ENCODE measurements at regions not wholly inside any gene's neighbourhood (a gene's known extent, or its start where the extent isn't known, plus 50 kb on each side); places are given as distances from the start of the nearest gene placed in this dataset.

- H3K9me3 Mint-ChIP-seq: no peaks in the 10 kb centered on the region
- no peak overlapping the region for H3K27ac Mint-ChIP-seq
- H3K4me1 Mint-ChIP-seq (ENCODE audit: low read depth): no peaks in the 10 kb centered on the region
- no peak overlapping the region for H3K4me3 Mint-ChIP-seq
- intact Hi-C loops (cut with micrococcal nuclease): no loop called here
- peaks cover under 1% of the 10 kb centered on the region for H3K27me3 Mint-ChIP-seq (ENCODE audit: insufficient read depth)
- no peak for DNase-seq (ENCODE audit: low spot score)
- H3K36me3 Mint-ChIP-seq (ENCODE audit: low read depth): no peaks in the 10 kb centered on the region
Observed at GRCh38 chr4:81884986-81885385, 413.3 kb upstream of the RASGEF1B start.

- DNase-seq (ENCODE audit: low spot score): no peak
- no peaks in the 10 kb centered on the region for H3K4me1 Mint-ChIP-seq (ENCODE audit: low read depth)
- H3K27me3 Mint-ChIP-seq (ENCODE audit: insufficient read depth): peaks cover 2% of the 10 kb centered on the region
- no peaks in the 10 kb centered on the region for H3K9me3 Mint-ChIP-seq
- intact Hi-C loops (cut with micrococcal nuclease): no loop called here
- H3K36me3 Mint-ChIP-seq (ENCODE audit: low read depth): no peaks in the 10 kb centered on the region
- H3K4me3 Mint-ChIP-seq: no peak overlapping the region
- no peak overlapping the region for H3K27ac Mint-ChIP-seq
Observed at GRCh38 chr4:81883530-81884450, 412.1 kb upstream of the RASGEF1B start.

- Mint-ChIP-seq H3K27me3 (ENCODE audit: insufficient read depth) (peaks cover 2% of the 10 kb centered on the region), H3K36me3 (ENCODE audit: low read depth) (no peaks in the 10 kb centered on the region), H3K4me1 (ENCODE audit: low read depth) (no peaks in the 10 kb centered on the region), H3K4me3 (no peak overlapping the region), H3K27ac (no peak overlapping the region), H3K9me3 (no peaks in the 10 kb centered on the region)
- intact Hi-C loops (cut with micrococcal nuclease): no loop called here
- no peak for DNase-seq (ENCODE audit: low spot score)
Observed at GRCh38 chr4:81883004-81883403, 411.3 kb upstream of the RASGEF1B start.

GRCh38 chr4:81881855-81882621 lies 410.3 kb upstream of the RASGEF1B start:
- Mint-ChIP-seq H3K4me1 (ENCODE audit: low read depth) (no peaks in the 10 kb centered on the region), H3K36me3 (ENCODE audit: low read depth) (no peaks in the 10 kb centered on the region), H3K9me3 (no peaks in the 10 kb centered on the region), H3K4me3 (no peak overlapping the region), H3K27me3 (ENCODE audit: insufficient read depth) (peaks cover 2% of the 10 kb centered on the region), H3K27ac (no peak overlapping the region)
- DNase-seq (ENCODE audit: low spot score): no peak
- intact Hi-C loops (cut with micrococcal nuclease): no loop called here

- no peak overlapping the region for H3K27ac Mint-ChIP-seq
- H3K9me3 Mint-ChIP-seq: no peaks in the 10 kb centered on the region
- H3K4me1 Mint-ChIP-seq (ENCODE audit: low read depth): no peaks in the 10 kb centered on the region
- no peaks in the 10 kb centered on the region for H3K36me3 Mint-ChIP-seq (ENCODE audit: low read depth)
- no peak overlapping the region for H3K4me3 Mint-ChIP-seq
- DNase-seq (ENCODE audit: low spot score): no peak
- H3K27me3 Mint-ChIP-seq (ENCODE audit: insufficient read depth): peaks cover 5% of the 10 kb centered on the region
- intact Hi-C loops (cut with micrococcal nuclease): no loop called here
Observed at GRCh38 chr4:81876106-81876505, 404.4 kb upstream of the RASGEF1B start.

GRCh38 chr4:81874661-81875515 lies 403.2 kb upstream of the RASGEF1B start:
- H3K9me3 Mint-ChIP-seq: peaks cover 3% of the 10 kb centered on the region

GRCh38 chr4:81870275-81870674 lies 398.6 kb upstream of the RASGEF1B start:
- H3K27ac Mint-ChIP-seq: no peak overlapping the region
- peaks cover 10% of the 10 kb centered on the region for H3K9me3 Mint-ChIP-seq
- DNase-seq (ENCODE audit: low spot score): no peak
- no peaks in the 10 kb centered on the region for H3K27me3 Mint-ChIP-seq (ENCODE audit: insufficient read depth)
- H3K4me3 Mint-ChIP-seq: no peak overlapping the region
- intact Hi-C loops (cut with micrococcal nuclease): no loop called here
- no peaks in the 10 kb centered on the region for H3K36me3 Mint-ChIP-seq (ENCODE audit: low read depth)
- no peaks in the 10 kb centered on the region for H3K4me1 Mint-ChIP-seq (ENCODE audit: low read depth)

More at GRCh38 chr4:81874661-81875515, 403.2 kb upstream of the RASGEF1B start:
- Mint-ChIP-seq H3K36me3 (ENCODE audit: low read depth) (no peaks in the 10 kb centered on the region), H3K4me3 (no peak overlapping the region), H3K27me3 (ENCODE audit: insufficient read depth) (peaks cover 4% of the 10 kb centered on the region), H3K27ac (no peak overlapping the region), H3K4me1 (ENCODE audit: low read depth) (no peaks in the 10 kb centered on the region)
- DNase-seq (ENCODE audit: low spot score): no peak
- intact Hi-C loops (cut with micrococcal nuclease): no loop called here

- DNase-seq (ENCODE audit: low spot score): no peak
- no peaks in the 10 kb centered on the region for H3K4me1 Mint-ChIP-seq (ENCODE audit: low read depth)
- no peak overlapping the region for H3K27ac Mint-ChIP-seq
- peaks cover 2% of the 10 kb centered on the region for H3K9me3 Mint-ChIP-seq
- H3K36me3 Mint-ChIP-seq (ENCODE audit: low read depth): no peaks in the 10 kb centered on the region
- no peaks in the 10 kb centered on the region for H3K27me3 Mint-ChIP-seq (ENCODE audit: insufficient read depth)
- no peak overlapping the region for H3K4me3 Mint-ChIP-seq
- intact Hi-C loops (cut with micrococcal nuclease): no loop called here
Observed at GRCh38 chr4:81860111-81860510, 388.4 kb upstream of the RASGEF1B start.

- peaks cover 19% of the 10 kb centered on the region for H3K9me3 Mint-ChIP-seq
- no peaks in the 10 kb centered on the region for H3K36me3 Mint-ChIP-seq (ENCODE audit: low read depth)
- H3K27me3 Mint-ChIP-seq (ENCODE audit: insufficient read depth): peaks cover 9% of the 10 kb centered on the region
- intact Hi-C loops (cut with micrococcal nuclease): no loop called here
- H3K4me3 Mint-ChIP-seq: no peak overlapping the region
- no peak for DNase-seq (ENCODE audit: low spot score)
- H3K4me1 Mint-ChIP-seq (ENCODE audit: low read depth): no peaks in the 10 kb centered on the region
- H3K27ac Mint-ChIP-seq: no peak overlapping the region
Observed at GRCh38 chr4:81854406-81854805, 382.7 kb upstream of the RASGEF1B start.

GRCh38 chr4:81852031-81852715 lies 380.5 kb upstream of the RASGEF1B start:
- intact Hi-C loops (cut with micrococcal nuclease): no loop called here
- Mint-ChIP-seq H3K4me1 (ENCODE audit: low read depth) (no peaks in the 10 kb centered on the region), H3K9me3 (peaks cover 19% of the 10 kb centered on the region), H3K27me3 (ENCODE audit: insufficient read depth) (peaks cover 12% of the 10 kb centered on the region), H3K36me3 (ENCODE audit: low read depth) (no peaks in the 10 kb centered on the region), H3K4me3 (no peak overlapping the region), H3K27ac (no peak overlapping the region)
- no peak for DNase-seq (ENCODE audit: low spot score)

GRCh38 chr4:81850701-81851100 lies 379.0 kb upstream of the RASGEF1B start:
- peaks cover 19% of the 10 kb centered on the region for H3K9me3 Mint-ChIP-seq
- no peak overlapping the region for H3K27ac Mint-ChIP-seq
- H3K4me1 Mint-ChIP-seq (ENCODE audit: low read depth): no peaks in the 10 kb centered on the region
- peaks cover 12% of the 10 kb centered on the region for H3K27me3 Mint-ChIP-seq (ENCODE audit: insufficient read depth)
- H3K4me3 Mint-ChIP-seq: no peak overlapping the region
- no peak for DNase-seq (ENCODE audit: low spot score)
- no peaks in the 10 kb centered on the region for H3K36me3 Mint-ChIP-seq (ENCODE audit: low read depth)
- intact Hi-C loops (cut with micrococcal nuclease): no loop called here

GRCh38 chr4:81845761-81846160 lies 374.1 kb upstream of the RASGEF1B start:
- no peak for DNase-seq (ENCODE audit: low spot score)
- Mint-ChIP-seq H3K9me3 (no peaks in the 10 kb centered on the region), H3K4me3 (no peak overlapping the region), H3K36me3 (ENCODE audit: low read depth) (no peaks in the 10 kb centered on the region), H3K27me3 (ENCODE audit: insufficient read depth) (peaks cover 12% of the 10 kb centered on the region), H3K27ac (no peak overlapping the region), H3K4me1 (ENCODE audit: low read depth) (no peaks in the 10 kb centered on the region)
- intact Hi-C loops (cut with micrococcal nuclease): loop anchor here (1.0 to 10.0 kb wide), 2 partner anchors 120 to 281 kb away; no protein-coding TSS in a partner anchor

All from activated T-helper 1 cell treated with anti-CD3 and anti-CD28 coated beads, Interleukin-12 subunit alpha, Interleukin-12 subunit beta, Interleukin-2, Interleukin-4 antibody, amounts not matched to agents 30 ng/mL and 10 ng/mL and 1 ng/mL, durations not matched to agents 14 hours and 24 hours and 36 hours (primary cell).